Spleen (tissue), 7 donors: ENCODE measurements at regions not wholly inside any gene's neighbourhood (a gene's known extent, or its start where the extent isn't known, plus 50 kb on each side); places are given as distances from the start of the nearest gene placed in this dataset.

Experiments
- POLR2A ChIP-seq, 3 donors: fragments of 450-650 bp; IDR thresholded peaks; one replicate each; pipeline ENCODE4 v1.5.1; 2017; ENCODE audit warnings: antibody characterized with exemption in 3 of 3, mild to moderate bottlenecking in 1 of 3
- POLR2AphosphoS5 ChIP-seq, 3 donors: sonication (generic); formaldehyde crosslinking; IDR thresholded peaks; one replicate each; pipeline ENCODE4 v1.5.1; 2017; ENCODE audit warnings: antibody characterized with exemption in 3 of 3
- TF ChIP-seq, protein P1 (sequence below), 11 experiments: fragments of 200-600 bp in 7 of 11; fragments of 450-650 bp in 4 of 11; sonication (generic) in 4 of 11; IDR thresholded peaks in 8 of 11; conservative IDR thresholded peaks in 3 of 11; 1 replicate in 7 of 11; 2 replicates in 4 of 11; pipeline versions ENCODE4 v1.4.0 to v1.8.0; 2016 to 2021; ENCODE audit warnings: antibody characterized with exemption in 11 of 11, inconsistent platforms in 4 of 11, mild to moderate bottlenecking in 1 of 11
- donor health status: DM: no; HTN: no; CAD: no; lungs with moderate emphysema.
- donor health status: DM: no; HTN: no; CAD: no.
- donor health status: DM: no; HTN: no; CAD: no.

DNA sequence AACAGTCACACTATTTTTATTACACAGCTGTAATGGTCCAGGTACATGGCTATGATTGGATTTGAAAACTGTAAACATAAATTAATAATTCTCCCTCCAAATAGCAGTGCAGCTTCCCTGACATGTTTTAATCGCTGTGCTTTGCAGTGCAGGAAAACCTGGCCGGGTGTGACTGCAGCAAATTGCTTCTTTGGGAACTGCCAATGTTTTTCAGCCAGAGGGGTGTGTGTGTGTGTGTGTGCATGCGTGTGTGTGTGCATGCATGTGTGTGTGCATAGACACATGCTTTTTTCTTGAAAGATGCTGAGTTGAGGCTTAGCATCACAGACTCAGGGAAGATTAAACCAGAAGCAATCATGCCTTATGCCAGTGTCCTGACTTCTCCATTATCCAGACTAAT lies 231.2 kb downstream of the PRDM2 start:
- TF ChIP-seq, protein P1, sequence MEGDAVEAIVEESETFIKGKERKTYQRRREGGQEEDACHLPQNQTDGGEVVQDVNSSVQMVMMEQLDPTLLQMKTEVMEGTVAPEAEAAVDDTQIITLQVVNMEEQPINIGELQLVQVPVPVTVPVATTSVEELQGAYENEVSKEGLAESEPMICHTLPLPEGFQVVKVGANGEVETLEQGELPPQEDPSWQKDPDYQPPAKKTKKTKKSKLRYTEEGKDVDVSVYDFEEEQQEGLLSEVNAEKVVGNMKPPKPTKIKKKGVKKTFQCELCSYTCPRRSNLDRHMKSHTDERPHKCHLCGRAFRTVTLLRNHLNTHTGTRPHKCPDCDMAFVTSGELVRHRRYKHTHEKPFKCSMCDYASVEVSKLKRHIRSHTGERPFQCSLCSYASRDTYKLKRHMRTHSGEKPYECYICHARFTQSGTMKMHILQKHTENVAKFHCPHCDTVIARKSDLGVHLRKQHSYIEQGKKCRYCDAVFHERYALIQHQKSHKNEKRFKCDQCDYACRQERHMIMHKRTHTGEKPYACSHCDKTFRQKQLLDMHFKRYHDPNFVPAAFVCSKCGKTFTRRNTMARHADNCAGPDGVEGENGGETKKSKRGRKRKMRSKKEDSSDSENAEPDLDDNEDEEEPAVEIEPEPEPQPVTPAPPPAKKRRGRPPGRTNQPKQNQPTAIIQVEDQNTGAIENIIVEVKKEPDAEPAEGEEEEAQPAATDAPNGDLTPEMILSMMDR (IDR thresholded peaks at IDR 0.05 in 8 of 11, conservative IDR thresholded peaks at IDR 0.05 in 3 of 11) = no peak
- no peak for TF ChIP-seq POLR2AphosphoS5 (IDR thresholded peaks at IDR 0.05)
- TF ChIP-seq POLR2A (IDR thresholded peaks at IDR 0.05) = no peak
